ENCODE measurements at regions not wholly inside any gene's neighbourhood (a gene's known extent, or its start where the extent isn't known, plus 50 kb on each side); places are given as distances from the start of the nearest gene placed in this dataset.

DNA sequence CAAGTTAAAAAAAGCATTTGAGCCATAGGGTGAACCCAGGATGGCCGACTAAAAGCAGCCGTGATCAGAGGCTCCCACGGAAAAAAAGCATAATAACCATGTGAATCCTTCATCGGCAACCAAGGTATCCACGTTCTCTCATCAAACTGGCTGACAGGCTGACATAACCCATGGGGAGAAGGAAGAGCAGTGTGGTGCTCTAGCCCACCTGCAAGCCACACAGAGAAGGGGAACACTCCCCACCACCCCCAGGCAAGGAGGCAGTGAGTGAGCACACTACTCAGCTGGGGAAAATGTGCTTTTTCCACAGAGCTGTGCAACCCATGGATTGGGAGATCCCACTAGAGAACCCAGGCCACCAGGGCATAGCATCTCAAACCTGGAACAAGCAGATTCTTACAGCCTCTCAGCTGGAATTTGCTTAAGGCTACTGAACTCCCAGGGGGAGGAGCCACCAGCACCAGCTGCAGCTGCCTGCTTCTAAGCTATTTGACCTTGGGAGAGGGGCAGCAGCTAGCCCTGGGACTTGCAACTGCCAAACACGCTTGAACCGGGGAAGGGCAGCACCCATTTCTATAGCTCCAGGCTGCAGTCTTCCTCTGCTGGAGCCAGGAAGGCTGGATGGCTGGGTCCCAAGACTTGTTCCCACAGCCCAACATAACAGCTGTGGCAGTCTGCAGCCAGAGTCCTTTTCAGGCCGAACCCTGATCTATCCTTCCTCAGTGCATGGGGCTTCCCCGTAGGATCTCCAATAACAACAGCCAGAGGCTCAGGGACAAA lies 178.2 kb upstream of the NRG3 start:
- TF ChIP-seq, protein P1, sequence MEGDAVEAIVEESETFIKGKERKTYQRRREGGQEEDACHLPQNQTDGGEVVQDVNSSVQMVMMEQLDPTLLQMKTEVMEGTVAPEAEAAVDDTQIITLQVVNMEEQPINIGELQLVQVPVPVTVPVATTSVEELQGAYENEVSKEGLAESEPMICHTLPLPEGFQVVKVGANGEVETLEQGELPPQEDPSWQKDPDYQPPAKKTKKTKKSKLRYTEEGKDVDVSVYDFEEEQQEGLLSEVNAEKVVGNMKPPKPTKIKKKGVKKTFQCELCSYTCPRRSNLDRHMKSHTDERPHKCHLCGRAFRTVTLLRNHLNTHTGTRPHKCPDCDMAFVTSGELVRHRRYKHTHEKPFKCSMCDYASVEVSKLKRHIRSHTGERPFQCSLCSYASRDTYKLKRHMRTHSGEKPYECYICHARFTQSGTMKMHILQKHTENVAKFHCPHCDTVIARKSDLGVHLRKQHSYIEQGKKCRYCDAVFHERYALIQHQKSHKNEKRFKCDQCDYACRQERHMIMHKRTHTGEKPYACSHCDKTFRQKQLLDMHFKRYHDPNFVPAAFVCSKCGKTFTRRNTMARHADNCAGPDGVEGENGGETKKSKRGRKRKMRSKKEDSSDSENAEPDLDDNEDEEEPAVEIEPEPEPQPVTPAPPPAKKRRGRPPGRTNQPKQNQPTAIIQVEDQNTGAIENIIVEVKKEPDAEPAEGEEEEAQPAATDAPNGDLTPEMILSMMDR (conservative IDR thresholded peaks at IDR 0.05 in 1 of 2, IDR thresholded peaks at IDR 0.05 in 1 of 2; ENCODE audit: low read depth in 1 of 2, low read length in 2 of 2), result no peak
- no peak for TF ChIP-seq EZH2 (IDR thresholded peaks at IDR 0.05; ENCODE audit: low read length, missing control alignments)

Data from fibroblast of lung (primary cell).